ENCODE measurements at regions not wholly inside any gene's neighbourhood (a gene's known extent, or its start where the extent isn't known, plus 50 kb on each side); places are given as distances from the start of the nearest gene placed in this dataset.
A peak's percentile ranks its signal among the peaks of the same experiment; 100 is the strongest.
"Not testable (repeated sequence)": the region's sequence is repeated elsewhere in the genome, so short reads cannot be mapped to it uniquely, and the experiment has no call there.

DNA sequence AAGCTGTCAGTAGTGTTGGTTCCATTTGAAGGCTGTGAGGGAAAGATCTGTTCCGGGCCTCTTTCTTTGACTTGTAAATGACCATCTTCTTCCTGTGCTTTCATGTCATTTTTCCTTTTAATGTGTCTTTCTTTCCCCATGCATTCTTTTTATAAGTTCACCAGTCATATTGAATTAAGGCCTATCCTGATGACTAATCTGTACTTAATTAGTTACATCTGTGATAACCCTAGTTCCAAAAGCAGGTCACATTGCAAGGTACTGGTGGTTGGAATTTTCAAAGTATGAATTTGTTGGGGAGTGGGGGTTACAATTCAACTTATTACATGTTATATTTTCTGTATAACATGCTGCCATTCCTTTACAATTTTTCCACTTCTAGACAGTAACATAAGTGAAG is 1642.1 kb upstream of the FLRT2 start:
- DNase-seq: no peak

DNA sequence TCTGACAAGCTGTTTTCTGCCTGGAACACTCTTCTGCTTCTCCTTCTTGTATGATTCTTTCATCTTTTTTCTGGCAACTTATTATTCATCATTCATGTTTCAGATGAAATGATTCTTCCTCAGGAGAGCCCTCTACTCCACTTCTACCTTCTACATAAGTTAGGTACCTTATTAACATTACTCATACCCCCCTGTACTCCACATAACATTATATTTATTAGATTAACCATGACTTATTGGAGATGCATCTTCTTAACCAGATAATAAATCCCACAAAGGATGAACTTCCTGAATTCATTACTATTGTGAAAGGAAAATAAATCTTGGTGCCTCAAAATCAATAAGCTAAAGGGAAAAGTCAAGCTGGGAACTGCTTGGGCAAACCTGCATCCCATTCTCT is 1636.5 kb upstream of the FLRT2 start:
- no peak for DNase-seq

GRCh38 chr14:83894568-83894967 is 1635.4 kb upstream of the FLRT2 start:
- no peak for DNase-seq

DNA sequence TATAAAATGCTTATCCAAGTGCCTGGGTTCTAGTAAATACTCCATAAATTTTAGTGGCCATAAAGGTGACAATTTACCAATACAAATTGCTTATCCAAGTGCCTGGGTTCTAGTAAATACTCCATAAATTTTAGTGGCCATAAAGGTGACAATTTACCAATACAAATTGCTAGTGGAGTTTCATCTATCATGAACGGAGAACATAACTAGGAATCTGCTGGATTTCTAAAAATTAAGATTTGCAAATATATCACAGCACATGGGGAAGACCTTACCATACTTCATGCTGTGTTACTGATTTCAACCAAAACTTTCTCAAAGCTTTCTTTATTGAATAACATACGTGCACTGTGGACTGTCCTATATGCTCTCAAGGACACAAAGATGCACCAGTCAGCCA is 1631.4 kb upstream of the FLRT2 start:
- not testable (repeated sequence) for DNase-seq

DNA sequence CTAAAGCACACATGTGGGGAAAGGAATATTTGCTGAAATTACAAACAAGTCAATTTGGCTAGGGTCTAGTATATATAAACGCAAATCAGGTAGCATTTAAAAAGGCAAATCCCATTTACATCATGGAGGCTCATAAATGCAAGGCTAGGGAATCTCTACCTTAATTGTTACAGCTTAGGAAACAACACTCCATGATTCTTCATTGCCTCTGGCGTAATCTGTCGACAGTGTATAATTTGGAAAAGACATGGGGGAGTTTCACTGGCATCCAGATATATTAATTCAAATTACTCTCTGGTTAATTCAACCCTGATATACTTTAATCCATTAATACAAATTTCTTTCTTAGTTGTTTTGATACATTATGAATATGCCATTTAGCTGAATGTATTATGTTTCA is 1630.2 kb upstream of the FLRT2 start:
- DNase-seq: no peak

DNA sequence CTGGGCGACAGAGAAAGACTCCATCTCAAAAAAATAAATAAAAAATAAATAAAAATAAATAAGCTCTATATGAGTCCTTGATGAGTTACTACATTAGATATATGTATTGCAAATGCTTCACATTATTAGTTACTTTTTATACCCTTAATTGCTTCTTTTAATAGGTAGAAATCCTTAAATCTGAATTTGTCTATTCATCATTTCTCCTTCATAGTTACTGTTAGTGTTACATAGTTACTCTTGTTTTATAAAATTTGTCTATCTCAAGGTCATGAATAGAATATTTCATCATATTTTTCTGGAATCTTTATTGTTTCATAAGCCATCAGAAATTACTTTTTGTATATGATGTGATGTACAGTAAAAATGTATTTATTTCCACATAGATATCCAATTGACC is 1624.8 kb upstream of the FLRT2 start:
- no peak for DNase-seq

GRCh38 chr14:83908419-83908818 is 1621.5 kb upstream of the FLRT2 start:
- DNase-seq: no peak

DNA sequence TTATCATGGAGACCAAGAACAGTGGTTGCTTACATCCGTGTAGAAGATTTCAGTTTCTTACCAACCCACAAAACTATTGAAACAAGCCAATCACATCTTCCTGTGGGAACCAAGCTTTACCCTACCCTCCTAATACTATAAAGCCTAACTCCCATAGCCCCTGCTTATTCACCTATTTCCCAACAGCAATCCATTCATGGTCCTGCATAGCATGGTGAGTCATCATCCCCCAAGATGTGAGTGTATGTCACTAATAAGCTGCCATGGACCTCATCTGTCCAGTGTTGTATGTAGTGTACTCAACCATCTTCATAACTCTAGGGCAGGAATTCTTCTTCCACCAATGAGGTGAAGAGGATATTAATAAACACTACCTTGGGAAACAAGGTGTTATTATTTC is 1620.4 kb upstream of the FLRT2 start:
- DNase-seq: no peak

GRCh38 chr14:83912032-83912642 is 1617.8 kb upstream of the FLRT2 start:
- DNase-seq: no peak

GRCh38 chr14:83913476-83913875 is 1616.5 kb upstream of the FLRT2 start:
- DNase-seq: no peak

DNA sequence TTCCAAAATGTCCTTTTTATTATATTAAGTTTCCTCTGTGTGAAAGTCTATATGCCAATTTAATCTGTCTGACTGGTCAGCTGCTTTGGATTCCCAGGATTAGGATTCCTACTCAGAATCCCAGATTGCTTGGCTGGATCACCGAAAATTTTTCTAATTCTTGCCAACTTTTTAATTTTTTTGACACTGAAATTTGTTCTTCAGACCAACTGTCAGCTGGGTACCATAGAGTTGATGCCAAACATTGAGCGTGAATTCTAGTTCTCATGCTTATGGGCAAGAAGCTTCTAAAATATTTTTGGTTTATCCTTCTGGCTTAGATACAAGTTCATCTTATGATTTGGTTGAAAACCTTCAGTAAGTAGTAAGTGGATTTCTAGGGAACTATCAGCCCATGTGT is 1611.4 kb upstream of the FLRT2 start:
- DNase-seq: no peak

DNA sequence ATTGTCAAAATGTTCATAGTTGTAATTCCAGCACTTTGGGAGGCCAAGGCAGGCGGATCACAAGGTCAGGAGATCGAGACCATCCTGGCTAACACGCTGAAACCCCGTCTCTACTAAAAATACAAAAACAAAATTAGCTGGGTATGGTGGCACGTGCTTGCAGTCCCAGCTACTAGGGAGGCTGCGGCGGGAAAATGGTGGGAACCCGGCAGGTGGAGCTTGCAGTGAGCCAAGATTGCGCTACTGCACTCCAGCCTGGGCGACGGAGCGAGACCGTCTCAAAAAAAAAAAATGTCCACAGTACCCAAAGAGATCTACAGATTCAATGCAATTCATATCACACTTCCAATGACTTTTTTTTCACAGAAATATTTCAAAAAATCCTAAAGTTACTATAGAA is 1610.3 kb upstream of the FLRT2 start:
- DNase-seq: not testable (repeated sequence)

DNA sequence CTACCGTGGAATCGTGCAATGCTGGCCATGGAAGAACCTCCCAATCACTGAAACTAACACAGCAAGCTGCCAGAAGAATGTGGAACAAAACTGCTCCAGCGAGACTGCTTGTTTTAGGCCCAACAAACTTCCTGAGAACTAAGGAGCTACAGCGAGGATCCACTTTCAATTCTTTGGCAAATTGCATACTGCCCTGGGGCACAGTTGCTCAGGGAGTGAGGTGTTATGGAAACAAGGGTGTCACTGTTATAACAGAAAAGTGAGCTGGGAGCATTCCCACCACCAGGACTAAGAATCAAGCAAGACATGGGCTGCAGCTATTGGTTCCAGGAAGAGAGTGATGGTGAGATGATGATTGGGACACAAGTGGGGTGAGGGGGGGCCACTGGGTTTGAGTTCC is 1606.1 kb upstream of the FLRT2 start:
- no peak for DNase-seq

DNA sequence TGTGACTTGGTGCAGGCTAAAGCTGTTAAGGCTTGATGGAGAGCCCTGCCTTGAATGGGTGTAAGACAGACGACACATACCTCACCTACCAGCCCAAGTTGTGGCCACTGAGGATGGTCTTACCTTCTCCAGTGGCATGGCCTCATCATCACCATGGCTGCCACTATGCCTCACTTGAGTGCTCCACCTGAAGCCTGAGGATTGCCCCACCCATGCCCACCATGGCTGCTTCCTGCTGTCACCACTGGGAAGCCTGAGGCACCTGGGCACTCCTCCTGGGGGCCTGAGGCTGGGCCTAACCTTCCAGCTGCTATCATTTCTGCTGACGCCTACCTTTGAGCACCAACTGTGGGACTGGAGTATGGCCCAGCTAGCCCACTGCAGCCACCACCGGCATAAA is 1605.7 kb upstream of the FLRT2 start:
- no peak for DNase-seq

- peak; percentile 10 for DNase-seq
Measured at GRCh38 chr14:83940253-83940652, 1589.7 kb upstream of the FLRT2 start.

GRCh38 chr14:83958359-83958758 is 1571.6 kb upstream of the FLRT2 start:
- no peak for DNase-seq

GRCh38 chr14:83960832-83961512 is 1569.0 kb upstream of the FLRT2 start:
- DNase-seq: no peak

- DNase-seq: no peak
Measured at GRCh38 chr14:83969998-83970397, 1559.9 kb upstream of the FLRT2 start.

- DNase-seq: no peak
Measured at GRCh38 chr14:83972631-83973030, 1557.3 kb upstream of the FLRT2 start.

DNA sequence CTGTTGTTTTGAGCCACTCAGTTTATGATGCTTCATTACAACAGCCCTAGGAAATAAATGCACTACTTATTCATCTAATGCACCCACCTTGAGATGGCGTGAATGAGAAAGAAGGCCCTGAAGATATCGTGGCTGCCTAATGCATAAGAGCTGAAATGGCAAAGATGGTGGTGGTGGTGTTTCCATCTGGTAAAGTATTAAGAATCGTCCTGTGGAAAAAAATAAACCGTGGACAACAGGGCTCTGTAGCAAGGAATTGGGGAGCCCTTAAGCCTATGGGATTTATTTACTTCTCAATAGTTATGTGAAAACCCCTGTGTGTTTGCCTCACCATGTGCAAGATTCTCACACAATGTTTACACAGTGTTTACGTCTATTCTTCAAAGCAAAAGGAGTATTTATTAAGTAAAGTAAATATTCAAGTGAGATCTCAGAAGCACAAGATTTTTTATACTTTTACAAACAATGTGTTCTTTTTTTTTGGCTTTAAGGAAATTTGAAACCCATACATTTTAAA is 1555.2 kb upstream of the FLRT2 start:
- no peak for DNase-seq

- DNase-seq: no peak
Measured at GRCh38 chr14:83975435-83975834, 1554.5 kb upstream of the FLRT2 start.

DNA sequence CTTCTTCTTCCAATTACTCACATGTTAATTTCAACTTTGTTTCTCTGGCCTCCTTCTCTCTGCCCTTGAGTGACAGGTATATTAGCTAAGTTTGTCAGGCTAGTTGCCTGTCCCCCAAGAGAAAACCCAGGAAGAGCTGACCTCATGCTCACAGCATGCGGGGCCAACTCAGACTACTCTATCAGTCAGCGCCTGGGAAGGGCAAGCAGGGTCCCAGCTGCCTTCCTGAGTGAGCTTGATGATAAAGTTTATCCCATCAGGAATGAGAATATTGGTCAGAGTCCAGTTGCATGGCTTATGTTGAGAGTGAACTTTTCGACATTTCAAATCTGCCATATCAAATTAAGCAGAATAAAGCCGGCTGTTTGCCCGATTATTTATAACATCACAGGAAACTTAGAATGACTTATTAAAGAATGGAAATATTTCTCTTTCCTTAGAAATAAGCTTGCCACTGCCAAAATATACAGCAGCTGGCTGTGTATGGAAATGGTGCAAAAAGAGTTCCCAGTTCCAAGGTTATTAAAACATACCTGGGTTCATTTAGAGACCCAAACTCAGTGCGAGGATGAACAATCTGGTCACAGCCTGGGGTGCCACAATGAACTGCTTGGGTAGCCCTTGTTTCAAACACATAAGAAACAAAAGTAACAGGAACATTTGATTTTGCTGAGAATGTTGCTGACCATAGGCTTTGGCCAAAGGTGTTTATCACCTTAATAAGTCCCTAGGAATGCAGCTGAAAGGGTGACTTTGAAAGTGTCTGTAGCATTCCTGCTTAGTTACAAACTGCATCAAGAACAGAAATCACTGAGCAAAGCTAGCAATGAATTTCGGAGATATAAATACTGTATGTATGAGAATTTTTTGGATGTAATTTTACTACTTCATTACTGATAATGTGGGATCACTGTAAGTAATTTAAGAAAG is 1553.8 kb upstream of the FLRT2 start:
- no peak for DNase-seq

DNA sequence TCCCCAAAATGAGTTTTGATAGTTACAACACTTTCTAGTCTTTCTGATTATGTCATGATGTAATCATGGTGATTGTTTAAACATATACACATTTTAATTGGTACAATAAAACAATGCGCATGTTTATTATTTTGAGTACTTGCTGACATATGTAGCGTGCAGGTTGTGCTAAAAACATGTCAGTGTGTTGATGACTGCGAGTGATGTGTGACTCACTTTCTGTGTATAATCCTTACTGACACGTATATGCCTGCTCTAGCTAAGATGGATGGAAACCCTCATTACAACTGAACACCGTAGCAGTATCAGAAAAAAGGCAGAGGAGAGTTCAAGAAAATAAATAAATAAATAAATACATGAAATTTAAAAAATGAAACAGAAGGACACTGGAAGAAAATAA is 1552.4 kb upstream of the FLRT2 start:
- no peak for DNase-seq
